ENCODE measurements at regions not wholly inside any gene's neighbourhood (a gene's known extent, or its start where the extent isn't known, plus 50 kb on each side); places are given as distances from the start of the nearest gene placed in this dataset.

GRCh38 chr4:178275671-178276360, 833.6 kb upstream of the AGA start:
- no peak for DNase-seq (ENCODE audit: low read depth)

GRCh38 chr4:178280362-178280761, 838.1 kb upstream of the AGA start:
- DNase-seq (ENCODE audit: low read depth), result no peak

GRCh38 chr4:178288462-178288861, 846.2 kb upstream of the AGA start:
- no peak for DNase-seq (ENCODE audit: low read depth)

- no peak for DNase-seq (ENCODE audit: low read depth)
These were observed 851.4 kb upstream of the AGA start for GRCh38 chr4:178293601-178294000.

GRCh38 chr4:178296669-178297068, 854.4 kb upstream of the AGA start:
- no peak for DNase-seq (ENCODE audit: low read depth)

- no peak for DNase-seq (ENCODE audit: low read depth)
These were observed 864.3 kb upstream of the AGA start for GRCh38 chr4:178306565-178306964.

- DNase-seq (ENCODE audit: low read depth), result no peak
These were observed 867.7 kb upstream of the AGA start for GRCh38 chr4:178309890-178310289.

GRCh38 chr4:178311997-178312396, 869.8 kb upstream of the AGA start:
- no peak for DNase-seq (ENCODE audit: low read depth)

- DNase-seq (ENCODE audit: low read depth), result no peak
These were observed 872.0 kb upstream of the AGA start for GRCh38 chr4:178314287-178314686.

GRCh38 chr4:178316211-178316610, 874.0 kb upstream of the AGA start:
- DNase-seq (ENCODE audit: low read depth), result no peak

GRCh38 chr4:178320003-178320402, 877.8 kb upstream of the AGA start:
- DNase-seq (ENCODE audit: low read depth), result no peak

GRCh38 chr4:178322524-178323183, 880.4 kb upstream of the AGA start:
- no peak for DNase-seq (ENCODE audit: low read depth)

GRCh38 chr4:178329226-178329872, 887.1 kb upstream of the AGA start:
- DNase-seq (ENCODE audit: low read depth), result no peak

- DNase-seq (ENCODE audit: low read depth), result no peak
These were observed 891.1 kb upstream of the AGA start for GRCh38 chr4:178333355-178333754.

- DNase-seq (ENCODE audit: low read depth), result no peak
These were observed 897.5 kb upstream of the AGA start for GRCh38 chr4:178339769-178340168.

- no peak for DNase-seq (ENCODE audit: low read depth)
These were observed 898.2 kb upstream of the AGA start for GRCh38 chr4:178340468-178340867.

GRCh38 chr4:178344096-178344495, 901.9 kb upstream of the AGA start:
- DNase-seq (ENCODE audit: low read depth), result no peak

- no peak for DNase-seq (ENCODE audit: low read depth)
These were observed 904.9 kb upstream of the AGA start for GRCh38 chr4:178347111-178347510.

GRCh38 chr4:178349601-178350000, 907.4 kb upstream of the AGA start:
- DNase-seq (ENCODE audit: low read depth), result no peak

GRCh38 chr4:178351185-178351584, 908.9 kb upstream of the AGA start:
- DNase-seq (ENCODE audit: low read depth), result no peak

GRCh38 chr4:178356725-178357124, 914.5 kb upstream of the AGA start:
- no peak for DNase-seq (ENCODE audit: low read depth)

GRCh38 chr4:178385481-178385880, 943.2 kb upstream of the AGA start:
- DNase-seq (ENCODE audit: low read depth), result no peak

GRCh38 chr4:178387756-178388155, 945.5 kb upstream of the AGA start:
- no peak for DNase-seq (ENCODE audit: low read depth)

All from HS-27A (cell line).